Thoracic aorta (tissue), 2 donors: ENCODE measurements at regions not wholly inside any gene's neighbourhood (a gene's known extent, or its start where the extent isn't known, plus 50 kb on each side); places are given as distances from the start of the nearest gene placed in this dataset.

Source experiments
- ATAC-seq: fragments of 150-250 bp; one replicate; pipeline ENCODE4 v1.8.0; 2017; ENCODE audit warnings: low read depth; ENCODE audit not compliant: insufficient number of reproducible peaks, low FRiP score
- DNase-seq: peaks from one replicate; pipeline ENCODE4 v3.0.0-alpha.2; 2020; ENCODE audit warnings: low spot score
- H3K27ac ChIP-seq, 2 donors: fragments of 200-600 bp; sonication (generic); 1 replicate in 1 of 2; 2 replicates in 1 of 2; pipeline ENCODE4 v1.5.1; 2016; ENCODE audit warnings: mild to moderate bottlenecking in 2 of 2, moderate library complexity in 2 of 2
- H3K27me3 ChIP-seq: fragments of 200-600 bp; sonication (generic); replicated peaks from 2 replicates; pipeline ENCODE4 v1.6.0; 2016; ENCODE audit warnings: mild to moderate bottlenecking; ENCODE audit not compliant: insufficient read depth
- H3K36me3 ChIP-seq: fragments of 200-600 bp; sonication (generic); one replicate; pipeline ENCODE4 v1.5.1; 2016
- H3K4me1 ChIP-seq, 2 donors: fragments of 200-600 bp; sonication (generic); 1 replicate in 1 of 2; 2 replicates in 1 of 2; pipeline versions ENCODE4 v1.5.1 to v1.6.0; 2016; ENCODE audit warnings: low read depth in 2 of 2, mild to moderate bottlenecking in 1 of 2; ENCODE audit not compliant: control insufficient read depth in 1 of 2
- H3K4me3 ChIP-seq: fragments of 200-600 bp; sonication (generic); 2 replicates; pipeline ENCODE4 v1.5.1; 2016; ENCODE audit warnings: mild to moderate bottlenecking
- H3K9me3 ChIP-seq: fragments of 200-600 bp; sonication (generic); 2 replicates; pipeline ENCODE4 v1.5.1; 2016
- TF ChIP-seq, protein P1 (sequence below): fragments of 200-600 bp; sonication (generic); IDR thresholded peaks from one replicate; pipeline ENCODE4 v1.5.1; 2019; ENCODE audit warnings: antibody characterized with exemption

DNA sequence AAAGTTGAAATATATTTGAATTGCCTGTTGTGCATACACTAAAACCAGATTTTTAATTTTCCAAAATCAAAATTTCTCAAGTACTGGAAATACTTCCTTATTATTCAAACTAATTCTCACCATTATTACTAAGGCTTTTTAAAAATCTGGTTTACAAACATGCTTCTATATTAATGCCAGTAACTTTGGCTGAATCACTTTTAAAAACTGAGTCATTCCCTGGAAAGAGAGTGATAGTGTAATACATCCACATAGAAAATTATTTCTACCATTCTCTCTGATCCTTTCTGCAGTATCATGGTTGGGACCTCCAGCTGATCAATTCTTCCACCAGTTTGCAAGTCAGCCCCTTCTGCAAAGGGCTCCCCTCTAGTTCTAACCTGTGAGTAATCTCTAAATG, 165.3 kb upstream of the FAM241A start:
- Histone ChIP-seq H3K36me3 (no peaks in the 10 kb centered on the region), H3K4me1 (no peaks in the 10 kb centered on the region), H3K4me3 (no peak overlapping the region), H3K9me3 (no peaks in the 10 kb centered on the region), H3K27me3 (no peaks in the 10 kb centered on the region), H3K27ac (no peak overlapping the region)
- ATAC-seq (no peak), DNase-seq (no peak)
- TF ChIP-seq, protein P1, sequence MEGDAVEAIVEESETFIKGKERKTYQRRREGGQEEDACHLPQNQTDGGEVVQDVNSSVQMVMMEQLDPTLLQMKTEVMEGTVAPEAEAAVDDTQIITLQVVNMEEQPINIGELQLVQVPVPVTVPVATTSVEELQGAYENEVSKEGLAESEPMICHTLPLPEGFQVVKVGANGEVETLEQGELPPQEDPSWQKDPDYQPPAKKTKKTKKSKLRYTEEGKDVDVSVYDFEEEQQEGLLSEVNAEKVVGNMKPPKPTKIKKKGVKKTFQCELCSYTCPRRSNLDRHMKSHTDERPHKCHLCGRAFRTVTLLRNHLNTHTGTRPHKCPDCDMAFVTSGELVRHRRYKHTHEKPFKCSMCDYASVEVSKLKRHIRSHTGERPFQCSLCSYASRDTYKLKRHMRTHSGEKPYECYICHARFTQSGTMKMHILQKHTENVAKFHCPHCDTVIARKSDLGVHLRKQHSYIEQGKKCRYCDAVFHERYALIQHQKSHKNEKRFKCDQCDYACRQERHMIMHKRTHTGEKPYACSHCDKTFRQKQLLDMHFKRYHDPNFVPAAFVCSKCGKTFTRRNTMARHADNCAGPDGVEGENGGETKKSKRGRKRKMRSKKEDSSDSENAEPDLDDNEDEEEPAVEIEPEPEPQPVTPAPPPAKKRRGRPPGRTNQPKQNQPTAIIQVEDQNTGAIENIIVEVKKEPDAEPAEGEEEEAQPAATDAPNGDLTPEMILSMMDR, result no peak

DNA sequence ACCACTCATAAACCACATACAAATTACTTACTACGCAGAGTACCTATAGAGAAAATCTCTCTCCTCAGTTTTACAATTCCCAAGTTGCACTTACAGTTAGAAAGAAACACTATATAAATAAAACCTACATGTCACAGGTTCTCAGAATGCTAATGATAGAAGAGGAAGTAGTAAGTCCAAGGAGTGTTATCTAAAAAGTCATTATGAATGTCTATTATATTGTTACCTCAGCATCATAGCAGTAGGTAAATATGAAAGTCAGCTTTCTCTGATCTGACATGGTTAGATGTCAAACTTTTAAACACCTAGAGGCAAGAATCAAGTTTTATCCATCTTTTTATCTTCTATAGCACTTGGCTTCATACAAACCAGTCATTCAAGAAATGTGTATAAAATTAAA, 163.2 kb upstream of the FAM241A start:
- ATAC-seq (no peak), DNase-seq (no peak)
- Histone ChIP-seq H3K36me3 (no peaks in the 10 kb centered on the region), H3K27me3 (no peaks in the 10 kb centered on the region), H3K4me3 (no peak overlapping the region), H3K27ac (no peak overlapping the region), H3K9me3 (no peaks in the 10 kb centered on the region), H3K4me1 (no peaks in the 10 kb centered on the region)
- TF ChIP-seq, protein P1, result no peak

DNA sequence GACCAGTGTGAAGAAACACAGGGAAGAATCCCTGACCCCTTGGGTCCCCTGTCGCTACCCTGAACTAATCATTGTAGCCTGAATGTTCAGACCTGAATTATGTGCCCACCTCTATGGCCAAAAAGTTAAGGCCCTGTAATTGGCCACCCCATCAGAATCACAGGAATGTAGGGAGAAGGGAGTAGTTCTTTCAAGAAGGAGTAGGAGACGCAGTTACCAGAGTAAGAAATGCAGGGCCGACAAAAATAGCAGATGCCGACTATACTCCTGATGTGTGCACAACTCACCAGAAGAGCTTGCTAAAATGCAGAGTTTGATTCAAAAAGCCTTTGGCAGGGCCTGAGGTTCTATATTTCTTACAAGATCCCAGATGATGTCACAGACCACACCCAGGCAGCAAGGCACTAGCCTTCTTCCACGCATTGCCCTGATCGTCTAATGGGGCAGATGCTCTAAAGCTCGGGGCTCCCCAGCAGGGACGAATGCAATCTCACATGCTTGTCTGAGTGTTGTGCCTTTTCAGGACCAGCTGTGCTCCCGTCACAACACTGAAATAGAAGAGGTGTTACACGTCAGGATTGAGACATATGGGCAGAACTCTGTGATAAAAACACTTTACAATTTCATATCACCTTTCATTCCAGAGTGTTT, 161.0 kb upstream of the FAM241A start:
- Histone ChIP-seq H3K4me1 (no peaks in the 10 kb centered on the region), H3K36me3 (no peaks in the 10 kb centered on the region), H3K4me3 (no peak overlapping the region), H3K27me3 (no peaks in the 10 kb centered on the region), H3K9me3 (no peaks in the 10 kb centered on the region), H3K27ac (no peak overlapping the region)
- DNase-seq (no peak), ATAC-seq (no peak)
- TF ChIP-seq, protein P1, result no peak

DNA sequence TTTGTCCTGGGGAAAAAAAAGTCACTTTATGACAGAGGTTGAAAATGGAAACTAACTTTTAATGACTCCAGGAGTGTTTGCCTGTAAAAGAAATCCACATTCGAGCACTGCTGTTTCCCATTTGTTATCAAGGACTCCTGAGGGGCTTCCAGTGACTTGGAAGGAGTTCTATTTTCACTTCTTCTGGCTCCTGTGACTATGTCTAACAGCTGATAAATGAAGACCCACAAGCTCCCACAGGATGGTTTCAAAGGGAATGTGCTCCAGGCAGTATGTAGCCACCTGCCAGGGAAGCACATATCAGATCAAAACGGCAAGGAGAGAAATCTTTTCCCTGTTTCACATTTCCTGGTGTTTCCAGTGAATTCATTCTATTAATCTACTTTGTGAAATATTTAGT, 159.8 kb upstream of the FAM241A start:
- Histone ChIP-seq H3K27me3 (no peaks in the 10 kb centered on the region), H3K27ac (no peak overlapping the region), H3K4me1 (no peaks in the 10 kb centered on the region), H3K4me3 (no peak overlapping the region), H3K36me3 (no peaks in the 10 kb centered on the region), H3K9me3 (no peaks in the 10 kb centered on the region)
- no peak for ATAC-seq
- TF ChIP-seq, protein P1, result no peak
- DNase-seq, result no peak

DNA sequence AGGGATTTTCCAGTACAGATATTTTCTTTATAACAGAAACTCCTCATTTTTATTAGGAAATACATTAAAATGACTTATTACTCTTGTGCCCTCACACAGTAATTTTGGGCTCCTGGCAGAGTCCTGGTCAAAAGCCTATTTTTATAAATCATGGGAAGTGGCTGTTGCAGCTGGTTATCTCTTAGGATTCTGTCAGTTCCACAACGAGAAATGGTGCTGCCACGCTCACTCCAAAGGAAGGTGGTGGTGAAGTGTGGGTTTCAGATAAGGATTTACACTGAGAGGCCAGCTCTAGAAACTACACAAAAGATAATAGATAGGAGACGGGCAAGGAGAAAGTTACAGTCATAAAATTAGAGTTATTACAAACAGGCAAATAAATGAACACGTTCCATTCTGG, 159.2 kb upstream of the FAM241A start:
- no peak overlapping the region for H3K4me3 ChIP-seq
- H3K36me3 ChIP-seq, result no peaks in the 10 kb centered on the region
- H3K4me1 ChIP-seq, result no peaks in the 10 kb centered on the region
- H3K9me3 ChIP-seq, result no peaks in the 10 kb centered on the region
- DNase-seq (no peak), ATAC-seq (no peak)
- TF ChIP-seq, protein P1, result no peak
- H3K27ac ChIP-seq, result no peak overlapping the region
- H3K27me3 ChIP-seq, result no peaks in the 10 kb centered on the region
